Mesendoderm (in vitro differentiated cells): ENCODE measurements at regions not wholly inside any gene's neighbourhood (a gene's known extent, or its start where the extent isn't known, plus 50 kb on each side); places are given as distances from the start of the nearest gene placed in this dataset.

ENCODE experiments used
- DNase-seq: peaks from one replicate; pipeline ENCODE4 v3.0.0; 2013
- H2AK5ac ChIP-seq: 2 replicates; pipeline ENCODE4 v1.6.1; 2013; ENCODE audit warnings: low read length, inconsistent platforms
- H2BK120ac ChIP-seq: 2 replicates; pipeline ENCODE4 v1.6.1; 2013; ENCODE audit warnings: low read depth, mild to moderate bottlenecking, low read length, moderate library complexity, mixed read lengths
- H2BK15ac ChIP-seq: replicated peaks from 2 replicates; pipeline ENCODE4 v1.6.1; 2013; ENCODE audit warnings: low read depth, mild to moderate bottlenecking, moderate library complexity
- H2BK5ac ChIP-seq: 2 replicates; pipeline ENCODE4 v1.6.1; 2013; ENCODE audit warnings: low read length, inconsistent platforms
- H3K18ac ChIP-seq: 2 replicates; pipeline ENCODE4 v1.6.1; 2013; ENCODE audit warnings: mild to moderate bottlenecking, low read length, mixed read lengths
- H3K23ac ChIP-seq: one replicate; pipeline ENCODE4 v1.6.1; 2013; ENCODE audit warnings: low read length
- H3K27ac ChIP-seq: 2 replicates; pipeline ENCODE4 v1.5.1; 2013; ENCODE audit warnings: low read depth, mild to moderate bottlenecking, inconsistent platforms, low read length, moderate library complexity
- H3K27me3 ChIP-seq: 2 replicates; pipeline ENCODE4 v1.6.1; 2013; ENCODE audit warnings: low read length, control low read depth, mild to moderate bottlenecking, inconsistent platforms; ENCODE audit not compliant: insufficient read depth, poor library complexity
- H3K36me3 ChIP-seq: 2 replicates; pipeline ENCODE4 v1.6.1; 2013; ENCODE audit warnings: low read length, inconsistent platforms; ENCODE audit not compliant: control insufficient read depth, insufficient read depth
- H3K4ac ChIP-seq: one replicate; pipeline ENCODE4 v1.6.1; 2013; ENCODE audit warnings: low read depth, mild to moderate bottlenecking, low read length, moderate library complexity
- H3K4me1 ChIP-seq: 2 replicates; pipeline ENCODE4 v1.6.1; 2013; ENCODE audit warnings: low read depth, low read length, inconsistent platforms; ENCODE audit not compliant: control insufficient read depth
- H3K4me2 ChIP-seq: 2 replicates; pipeline ENCODE4 v1.6.1; 2013; ENCODE audit warnings: low read length
- H3K4me3 ChIP-seq: 2 replicates; pipeline ENCODE4 v1.5.1; 2013; ENCODE audit warnings: mild to moderate bottlenecking, low read length
- H3K56ac ChIP-seq: one replicate; pipeline ENCODE4 v1.6.1; 2013; ENCODE audit warnings: low read length
- H3K79me1 ChIP-seq: 2 replicates; pipeline ENCODE4 v1.6.1; 2013; ENCODE audit warnings: low read length, inconsistent platforms
- H3K79me2 ChIP-seq: 2 replicates; pipeline ENCODE4 v1.6.1; 2013; ENCODE audit warnings: mild to moderate bottlenecking, low read length; ENCODE audit not compliant: control insufficient read depth, insufficient read depth
- H3K9ac ChIP-seq: 2 replicates; pipeline ENCODE4 v1.6.1; 2013; ENCODE audit warnings: low read length, inconsistent platforms
- H4K5ac ChIP-seq: one replicate; pipeline ENCODE4 v1.6.1; 2013; ENCODE audit warnings: low read length
- H4K8ac ChIP-seq: one replicate; pipeline ENCODE4 v1.6.1; 2013; ENCODE audit warnings: low read depth, mild to moderate bottlenecking, control low read depth, low read length, moderate library complexity
- WGBS: extraction: QIAGEN DNeasy Blood & Tissue Kit; methylation state at CpG from one replicate; pipeline ENCODE4 v1.1.7; 2013; ENCODE audit warnings: low lambda C conversion rate, missing lambda C conversion rate; ENCODE audit not compliant: insufficient coverage; ENCODE audit errors: extremely low coverage; 5-methylcytosine and 5-hydroxymethylcytosine counted together

DNA sequence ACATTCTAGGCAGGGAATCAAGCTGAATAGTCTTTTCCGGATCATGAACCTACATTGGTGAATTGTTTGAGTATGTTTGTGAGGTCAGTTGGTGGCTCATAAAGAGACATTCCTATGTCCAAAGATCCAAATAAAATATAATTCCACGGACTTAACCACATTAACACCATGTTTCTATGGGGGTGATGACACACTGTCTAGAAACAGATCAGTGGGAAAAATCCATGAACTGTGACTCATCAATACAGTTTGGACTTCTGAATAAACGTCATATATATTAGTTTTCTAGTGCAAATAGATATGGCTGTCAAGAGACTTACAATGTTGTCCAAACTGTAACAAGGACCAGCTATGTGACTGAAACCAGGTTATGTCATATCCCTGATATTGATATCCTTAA lies 509.9 kb upstream of the TYRP1 start:
- Histone ChIP-seq H3K56ac (no peak overlapping the region), H2AK5ac (no peak overlapping the region), H3K79me2 (no peaks in the 10 kb centered on the region), H4K5ac (no peak overlapping the region), H2BK15ac (no peak overlapping the region), H3K27me3 (no peaks in the 10 kb centered on the region), H3K4me3 (no peak overlapping the region), H3K79me1 (no peaks in the 10 kb centered on the region), H3K27ac (no peak overlapping the region), H4K8ac (no peak overlapping the region), H3K9ac (no peak overlapping the region), H3K36me3 (no peaks in the 10 kb centered on the region), H3K4me1 (no peaks in the 10 kb centered on the region), H3K4me2 (no peak overlapping the region), H2BK120ac (no peak overlapping the region), H3K18ac (no peak overlapping the region), H3K23ac (no peak overlapping the region), H2BK5ac (no peak overlapping the region), H3K4ac (no peak overlapping the region)
- no CpG with 5 or more reads among the region's 3 CpGs for WGBS
- DNase-seq = no peak

GRCh38 chr9:12185856-12186255 lies 507.3 kb upstream of the TYRP1 start:
- Histone ChIP-seq H3K56ac (no peak overlapping the region), H3K4me1 (no peaks in the 10 kb centered on the region), H2AK5ac (no peak overlapping the region), H3K27me3 (no peaks in the 10 kb centered on the region), H2BK5ac (no peak overlapping the region), H3K4ac (no peak overlapping the region), H4K5ac (no peak overlapping the region), H3K23ac (no peak overlapping the region), H3K79me2 (no peaks in the 10 kb centered on the region), H3K36me3 (no peaks in the 10 kb centered on the region), H3K79me1 (no peaks in the 10 kb centered on the region), H3K4me3 (no peak overlapping the region), H3K18ac (no peak overlapping the region), H2BK120ac (no peak overlapping the region), H3K4me2 (no peak overlapping the region), H2BK15ac (no peak overlapping the region), H3K27ac (no peak overlapping the region), H4K8ac (no peak overlapping the region), H3K9ac (no peak overlapping the region)
- DNase-seq = no peak
- no CpG with 5 or more reads among the region's 6 CpGs for WGBS

- H2BK120ac ChIP-seq = no peak overlapping the region
- H3K18ac ChIP-seq = no peak overlapping the region
- no peak overlapping the region for H3K27ac ChIP-seq
- H3K36me3 ChIP-seq = no peaks in the 10 kb centered on the region
- no peak overlapping the region for H3K4me2 ChIP-seq
- H3K79me1 ChIP-seq = no peaks in the 10 kb centered on the region
- no peaks in the 10 kb centered on the region for H3K79me2 ChIP-seq
- H3K4me1 ChIP-seq = no peaks in the 10 kb centered on the region
- H3K4ac ChIP-seq = no peak overlapping the region
- H2AK5ac ChIP-seq = no peak overlapping the region
- H3K9ac ChIP-seq = no peak overlapping the region
- H3K4me3 ChIP-seq = no peak overlapping the region
- no peak overlapping the region for H4K5ac ChIP-seq
- no peak overlapping the region for H4K8ac ChIP-seq
- no peak overlapping the region for H3K56ac ChIP-seq
- no peak overlapping the region for H2BK5ac ChIP-seq
- H3K23ac ChIP-seq = no peak overlapping the region
- H2BK15ac ChIP-seq = no peak overlapping the region
- H3K27me3 ChIP-seq = no peaks in the 10 kb centered on the region
- WGBS = no CpG with 5 or more reads among the region's 2 CpGs
- DNase-seq = no peak
These were observed 501.6 kb upstream of the TYRP1 start for GRCh38 chr9:12191630-12192029.

DNA sequence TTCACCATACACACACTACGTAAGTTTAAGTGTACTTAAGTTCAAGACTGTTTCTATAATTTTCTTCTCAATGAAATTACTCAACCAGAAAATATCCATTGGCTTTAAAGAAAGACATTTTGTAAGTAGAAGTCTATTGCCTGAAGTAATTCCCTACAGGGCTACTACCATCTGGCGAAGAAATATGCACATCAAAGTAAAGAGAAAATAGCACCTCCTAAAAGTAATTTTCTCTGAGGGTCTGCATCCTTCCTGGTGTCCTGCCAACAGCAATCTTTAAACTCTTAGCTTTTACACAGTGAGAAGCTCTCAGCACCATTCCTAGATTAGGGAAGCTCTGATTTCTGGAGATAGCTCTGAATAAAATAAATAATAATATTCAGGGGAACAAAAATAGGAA lies 498.5 kb upstream of the TYRP1 start:
- Histone ChIP-seq H3K4me2 (no peak overlapping the region), H3K27ac (no peak overlapping the region), H3K56ac (no peak overlapping the region), H3K36me3 (no peaks in the 10 kb centered on the region), H2BK5ac (no peak overlapping the region), H3K4ac (no peak overlapping the region), H4K8ac (no peak overlapping the region), H2BK15ac (no peak overlapping the region), H3K4me1 (no peaks in the 10 kb centered on the region), H3K27me3 (no peaks in the 10 kb centered on the region), H3K79me1 (no peaks in the 10 kb centered on the region), H3K79me2 (no peaks in the 10 kb centered on the region), H3K23ac (no peak overlapping the region), H3K9ac (no peak overlapping the region), H4K5ac (no peak overlapping the region), H2BK120ac (no peak overlapping the region), H3K4me3 (no peak overlapping the region), H2AK5ac (no peak overlapping the region), H3K18ac (no peak overlapping the region)
- peak; percentile 48 for DNase-seq
- no CpG with 5 or more reads among the region's 2 CpGs for WGBS

GRCh38 chr9:12195456-12195855 lies 497.7 kb upstream of the TYRP1 start:
- no peaks in the 10 kb centered on the region for H3K79me1 ChIP-seq
- H2BK15ac ChIP-seq = no peak overlapping the region
- no peak overlapping the region for H3K9ac ChIP-seq
- H2AK5ac ChIP-seq = no peak overlapping the region
- H2BK5ac ChIP-seq = no peak overlapping the region
- H3K4ac ChIP-seq = no peak overlapping the region
- no peak overlapping the region for H4K8ac ChIP-seq
- no peaks in the 10 kb centered on the region for H3K79me2 ChIP-seq
- no peak overlapping the region for H4K5ac ChIP-seq
- no peak overlapping the region for H3K18ac ChIP-seq
- no peaks in the 10 kb centered on the region for H3K27me3 ChIP-seq
- no peak overlapping the region for H3K27ac ChIP-seq
- H3K4me1 ChIP-seq = no peaks in the 10 kb centered on the region
- no peak overlapping the region for H2BK120ac ChIP-seq
- H3K23ac ChIP-seq = no peak overlapping the region
- no peak overlapping the region for H3K56ac ChIP-seq
- DNase-seq = no peak
- H3K4me3 ChIP-seq = no peak overlapping the region
- no peak overlapping the region for H3K4me2 ChIP-seq
- no peaks in the 10 kb centered on the region for H3K36me3 ChIP-seq

GRCh38 chr9:12204512-12204911 lies 488.7 kb upstream of the TYRP1 start:
- no peak for DNase-seq
- Histone ChIP-seq H2BK15ac (no peak overlapping the region), H3K27me3 (no peaks in the 10 kb centered on the region), H3K18ac (no peak overlapping the region), H3K56ac (no peak overlapping the region), H3K4me2 (no peak overlapping the region), H3K27ac (no peak overlapping the region), H4K5ac (no peak overlapping the region), H2BK5ac (no peak overlapping the region), H3K4ac (no peak overlapping the region), H2BK120ac (no peak overlapping the region), H4K8ac (no peak overlapping the region), H2AK5ac (no peak overlapping the region), H3K23ac (no peak overlapping the region), H3K4me1 (no peaks in the 10 kb centered on the region), H3K79me1 (no peaks in the 10 kb centered on the region), H3K4me3 (no peak overlapping the region), H3K36me3 (no peaks in the 10 kb centered on the region), H3K9ac (no peak overlapping the region), H3K79me2 (no peaks in the 10 kb centered on the region)
- WGBS = no CpG with 5 or more reads among the region's 4 CpGs
